ENCODE measurements at regions not wholly inside any gene's neighbourhood (a gene's known extent, or its start where the extent isn't known, plus 50 kb on each side); places are given as distances from the start of the nearest gene placed in this dataset.

GRCh38 chr9:108664309-108665255, 191.2 kb downstream of the ACTL7B start:
- Histone ChIP-seq H3K27me3 (no peaks in the 10 kb centered on the region), H3K27ac (no peak overlapping the region), H3K9me3 (peaks cover 4 to 11% (median 7%) of the 10 kb centered on the region in 4 donors), H3K36me3 (no peaks in the 10 kb centered on the region), H3K4me3 (no peak overlapping the region), H3K4me1 (no peaks in the 10 kb centered on the region)
- no peak for DNase-seq
- WGBS, 2 donors = 69 to 77% methylated on average over 5 of the region's 5 CpGs
- no peak for ATAC-seq (ENCODE audit: low FRiP score in 2 of 2)
- TF ChIP-seq POLR2AphosphoS5 (IDR thresholded peaks at IDR 0.05) = no peak
- TF ChIP-seq POLR2A (IDR thresholded peaks at IDR 0.05) = no peak
- TF ChIP-seq EP300 (IDR thresholded peaks at IDR 0.05) = no peak
- TF ChIP-seq CTCF (IDR thresholded peaks at IDR 0.05) = no peak

GRCh38 chr9:108663422-108663821, 192.4 kb downstream of the ACTL7B start:
- TF ChIP-seq POLR2A (IDR thresholded peaks at IDR 0.05) (no peak), POLR2AphosphoS5 (IDR thresholded peaks at IDR 0.05) (no peak), EP300 (IDR thresholded peaks at IDR 0.05) (no peak), CTCF (IDR thresholded peaks at IDR 0.05) (no peak)
- Histone ChIP-seq H3K27me3 (no peaks in the 10 kb centered on the region), H3K27ac (no peak overlapping the region), H3K9me3 (peaks cover 8 to 18% (median 14%) of the 10 kb centered on the region in 4 donors), H3K4me1 (no peaks in the 10 kb centered on the region), H3K4me3 (no peak overlapping the region), H3K36me3 (no peaks in the 10 kb centered on the region)
- 57 to 58% methylated on average over 2 of the region's 2 CpGs for WGBS, 2 donors
- DNase-seq = no peak
- peak in 1 of 2 donors; percentile 49 for ATAC-seq (ENCODE audit: low FRiP score in 2 of 2)

- Histone ChIP-seq H3K27me3 (no peaks in the 10 kb centered on the region), H3K4me3 (no peak overlapping the region), H3K4me1 (no peaks in the 10 kb centered on the region), H3K27ac (no peak overlapping the region), H3K36me3 (no peaks in the 10 kb centered on the region), H3K9me3 (peaks cover 8 to 18% (median 14%) of the 10 kb centered on the region in 4 donors)
- ATAC-seq (ENCODE audit: low FRiP score in 2 of 2) (no peak), DNase-seq (no peak)
- WGBS, 2 donors = 86 to 87% methylated on average over 4 of the region's 4 CpGs
- no peak for TF ChIP-seq EP300 (IDR thresholded peaks at IDR 0.05)
- TF ChIP-seq POLR2A (IDR thresholded peaks at IDR 0.05) = no peak
- no peak for TF ChIP-seq CTCF (IDR thresholded peaks at IDR 0.05)
- no peak for TF ChIP-seq POLR2AphosphoS5 (IDR thresholded peaks at IDR 0.05)
Observed at GRCh38 chr9:108662956-108663355, 192.8 kb downstream of the ACTL7B start.

- WGBS, 2 donors = 75 to 79% methylated on average over 6 of the region's 6 CpGs
- TF ChIP-seq POLR2A (IDR thresholded peaks at IDR 0.05) (no peak), CTCF (IDR thresholded peaks at IDR 0.05) (no peak), POLR2AphosphoS5 (IDR thresholded peaks at IDR 0.05) (no peak), EP300 (IDR thresholded peaks at IDR 0.05) (no peak)
- DNase-seq = no peak
- peaks cover 8 to 18% (median 14%) of the 10 kb centered on the region in 4 donors for H3K9me3 ChIP-seq
- H3K27ac ChIP-seq = no peak overlapping the region
- no peaks in the 10 kb centered on the region for H3K27me3 ChIP-seq
- H3K36me3 ChIP-seq = no peaks in the 10 kb centered on the region
- no peaks in the 10 kb centered on the region for H3K4me1 ChIP-seq
- no peak for ATAC-seq (ENCODE audit: low FRiP score in 2 of 2)
- no peak overlapping the region for H3K4me3 ChIP-seq
Observed at GRCh38 chr9:108662091-108662875, 193.5 kb downstream of the ACTL7B start.
